ENCODE measurements at regions not wholly inside any gene's neighbourhood (a gene's known extent, or its start where the extent isn't known, plus 50 kb on each side); places are given as distances from the start of the nearest gene placed in this dataset.
"Not testable (repeated sequence)": the region's sequence is repeated elsewhere in the genome, so short reads cannot be mapped to it uniquely, and the experiment has no call there.

DNA sequence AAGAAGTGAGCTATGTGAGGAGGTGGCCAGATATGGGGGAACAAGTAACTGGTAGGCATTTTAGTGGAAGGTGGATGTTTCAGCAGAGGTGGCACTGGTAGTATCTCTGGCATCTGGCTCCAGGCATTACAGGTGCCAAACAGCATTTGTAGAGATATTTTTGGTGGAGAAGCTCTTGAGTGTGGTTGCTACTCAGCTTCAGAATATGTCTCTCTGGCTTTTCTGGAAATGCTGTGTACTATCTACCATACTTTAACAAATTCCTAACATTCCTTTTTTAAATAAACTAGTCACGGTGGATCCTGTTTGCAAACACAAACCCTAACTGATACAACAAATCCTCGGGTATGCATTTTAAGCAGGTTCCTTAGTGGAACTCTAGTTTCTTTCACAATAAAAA lies 128.0 kb downstream of the BARX2 start:
- no peak for DNase-seq (ENCODE audit: low read depth)

DNA sequence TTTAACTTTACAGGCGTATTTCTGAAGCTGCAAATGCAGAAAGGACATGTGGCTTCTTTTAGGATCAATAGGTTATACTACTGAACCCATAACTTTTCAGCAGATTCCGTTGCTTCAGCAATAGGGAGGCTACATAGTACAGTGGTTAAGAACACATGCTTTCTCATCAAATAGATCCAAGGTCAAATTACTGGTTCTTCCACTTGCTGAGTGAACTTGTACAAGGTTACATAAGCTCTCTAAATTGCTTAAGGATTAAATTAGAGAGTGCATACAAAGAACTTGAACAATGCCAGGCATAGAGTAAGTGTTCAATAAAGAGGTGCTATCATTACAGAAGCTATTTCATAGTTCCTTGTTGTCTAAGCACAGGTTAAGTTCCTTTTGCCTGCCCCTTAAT lies 129.6 kb downstream of the BARX2 start:
- DNase-seq (ENCODE audit: low read depth), result no peak

DNA sequence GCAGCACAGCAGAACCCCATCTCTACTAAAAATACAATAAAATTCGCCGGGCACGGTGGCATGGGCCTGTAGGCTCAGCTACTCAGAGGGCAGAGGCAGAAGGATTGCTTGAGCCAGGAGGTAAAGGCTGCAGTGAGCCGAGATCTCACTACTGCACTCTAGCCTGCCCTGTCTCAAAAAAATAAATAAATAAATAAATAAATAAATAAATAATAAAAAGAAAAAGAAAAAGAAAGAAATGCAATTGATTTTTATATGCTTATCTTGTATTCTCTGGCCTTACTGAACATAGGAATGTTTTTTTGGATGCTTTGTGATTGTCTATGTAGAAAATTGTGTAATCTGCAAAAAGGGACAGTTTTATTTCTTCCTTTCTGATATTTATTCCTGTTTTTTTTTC lies 132.5 kb downstream of the BARX2 start:
- no peak for DNase-seq (ENCODE audit: low read depth)

DNA sequence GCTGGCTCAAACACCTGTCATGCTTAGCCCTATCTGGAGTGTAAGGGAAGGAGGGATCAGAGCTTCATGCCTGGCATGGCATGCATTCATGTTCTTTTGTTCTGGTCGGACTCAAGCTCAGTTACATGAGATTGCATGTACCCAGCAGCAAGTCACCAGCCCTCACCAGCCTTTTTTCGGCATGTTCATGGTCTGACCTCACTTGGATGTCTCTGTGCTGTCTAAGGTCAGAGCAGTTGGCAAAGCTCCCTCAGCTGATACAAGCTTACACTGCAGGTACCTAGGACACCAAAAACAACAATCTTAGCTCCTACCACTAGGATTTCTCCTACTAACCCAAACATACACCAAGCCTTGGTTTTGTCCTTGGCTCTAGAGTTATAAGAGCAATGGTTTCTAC lies 152.6 kb downstream of the BARX2 start:
- DNase-seq (ENCODE audit: low read depth), result no peak

DNA sequence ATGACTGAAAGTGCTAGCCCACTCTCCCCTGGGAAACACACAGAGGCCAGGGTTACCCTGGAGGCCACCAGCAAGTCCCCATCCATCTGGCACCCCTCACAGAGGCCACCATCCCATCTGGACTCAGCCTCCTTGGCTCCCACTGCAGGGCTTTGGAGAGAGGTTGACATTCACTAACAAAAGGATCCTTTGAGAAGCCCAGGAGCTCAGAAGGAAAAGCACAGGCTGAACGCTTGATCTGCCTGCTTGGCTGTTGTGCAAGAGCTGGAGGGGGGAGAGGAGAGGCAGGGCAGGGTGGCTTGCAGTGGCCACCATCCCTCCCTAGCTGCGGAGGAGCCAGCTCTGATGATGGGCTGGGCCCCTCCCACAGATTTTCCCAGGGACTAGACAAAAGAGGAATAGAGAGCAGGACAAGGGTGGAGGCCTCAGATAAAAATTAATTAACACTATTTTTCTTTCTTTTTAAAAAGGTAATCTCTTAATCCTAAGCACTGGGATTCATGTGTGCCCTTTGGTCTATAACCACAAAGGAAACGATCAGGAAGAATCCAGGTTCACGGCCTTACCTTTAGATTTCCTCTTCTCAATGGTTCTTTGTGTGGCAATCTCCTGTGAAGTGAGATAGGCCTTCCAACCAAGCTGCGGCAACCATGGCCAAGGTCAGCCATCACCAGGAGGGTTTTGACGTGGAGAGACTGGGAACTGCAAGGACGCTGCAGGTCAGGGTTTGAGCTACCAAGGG lies 154.7 kb downstream of the BARX2 start:
- DNase-seq (ENCODE audit: low read depth), result no peak

DNA sequence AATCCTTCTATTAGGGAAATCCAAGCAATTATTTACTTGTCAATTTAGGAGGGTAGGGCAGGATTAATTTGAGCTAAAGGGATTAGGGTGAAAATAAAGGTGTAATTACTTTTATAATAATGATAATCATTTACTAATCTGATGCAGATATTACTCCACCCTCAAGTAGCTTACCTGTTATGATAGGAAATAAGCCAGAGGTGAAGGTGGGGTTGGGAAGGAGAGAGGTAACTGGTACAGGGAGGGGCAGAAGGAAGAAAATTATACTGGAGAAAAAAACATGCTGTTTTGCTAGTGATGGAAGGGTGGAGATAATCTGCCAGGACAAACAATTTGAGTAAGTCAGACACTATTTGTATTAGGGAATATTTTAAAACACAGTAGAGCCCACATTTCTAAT lies 157.7 kb downstream of the BARX2 start:
- no peak for DNase-seq (ENCODE audit: low read depth)

DNA sequence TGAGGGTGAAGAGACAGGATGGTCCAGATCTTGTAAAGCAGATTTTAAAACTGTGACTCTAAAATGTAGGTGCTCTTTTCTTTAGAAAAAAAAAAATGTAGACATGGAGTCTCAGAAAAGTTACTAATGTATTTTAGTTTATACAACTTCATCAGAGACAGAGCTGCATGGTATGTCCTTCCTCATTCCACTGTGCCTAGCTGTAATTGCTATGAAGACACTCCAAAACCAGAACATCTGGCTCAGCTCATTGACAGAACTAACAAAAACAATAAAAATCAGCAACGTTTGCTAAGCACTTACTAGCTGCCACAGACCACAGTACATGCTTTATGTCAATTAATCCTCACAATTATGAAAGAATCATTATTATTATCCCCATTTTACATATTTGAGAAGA lies 160.7 kb downstream of the BARX2 start:
- no peak for DNase-seq (ENCODE audit: low read depth)

DNA sequence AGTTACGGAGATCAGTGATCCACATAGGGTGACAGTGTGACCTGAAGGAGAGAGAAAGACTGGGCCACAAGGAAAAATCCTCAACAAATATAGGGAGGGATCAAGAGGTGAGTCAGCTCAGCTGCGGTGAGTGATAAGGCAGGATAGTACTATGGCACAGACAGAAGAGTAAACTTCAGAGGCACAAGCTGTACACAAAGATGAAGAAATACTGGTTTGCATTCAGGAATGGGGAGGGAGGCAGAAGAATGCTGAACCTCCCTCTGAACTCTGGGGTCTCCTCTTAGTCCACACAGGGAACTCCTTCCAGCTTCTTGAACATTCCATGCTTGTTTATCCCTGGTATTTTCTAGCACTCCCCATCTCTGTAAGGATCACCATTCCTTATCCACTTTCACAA lies 162.7 kb downstream of the BARX2 start:
- no peak for DNase-seq (ENCODE audit: low read depth)

DNA sequence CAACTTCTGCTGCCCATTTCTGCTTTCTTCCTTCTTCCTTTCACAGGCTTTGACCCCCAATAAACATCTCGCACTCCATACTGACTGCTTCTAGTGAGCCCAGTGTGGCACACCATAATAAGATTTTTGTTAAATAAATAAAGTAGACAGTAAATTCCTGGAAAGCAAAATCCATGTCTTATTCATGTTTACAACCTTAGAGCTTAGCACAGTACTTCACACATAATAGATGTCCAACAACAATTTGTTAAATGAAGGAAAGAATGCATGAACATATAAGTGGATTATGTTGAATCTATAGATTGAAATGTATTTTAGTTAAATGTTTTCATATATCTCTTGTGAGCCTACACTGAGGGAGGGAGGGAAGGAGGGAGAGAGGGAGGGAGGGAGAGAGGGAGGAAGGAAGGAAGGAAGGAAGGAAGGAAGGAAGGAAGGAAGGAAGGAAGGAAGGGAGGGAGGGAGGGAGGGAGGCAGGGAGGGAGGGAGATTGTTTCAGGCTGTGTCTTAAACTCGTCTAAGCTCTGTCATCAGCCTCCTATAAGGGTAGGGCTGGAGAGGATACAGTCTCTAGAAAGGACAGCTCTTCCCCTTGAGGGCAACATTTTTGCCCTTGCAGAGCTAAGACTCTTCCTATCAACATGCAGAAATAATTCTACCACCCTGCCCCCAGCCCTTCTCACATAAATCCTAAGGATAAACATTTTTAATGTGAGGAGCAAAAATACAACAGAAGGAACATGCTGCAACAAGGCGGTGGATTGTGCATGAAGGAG lies 168.1 kb downstream of the BARX2 start:
- DNase-seq (ENCODE audit: low read depth), result no peak

DNA sequence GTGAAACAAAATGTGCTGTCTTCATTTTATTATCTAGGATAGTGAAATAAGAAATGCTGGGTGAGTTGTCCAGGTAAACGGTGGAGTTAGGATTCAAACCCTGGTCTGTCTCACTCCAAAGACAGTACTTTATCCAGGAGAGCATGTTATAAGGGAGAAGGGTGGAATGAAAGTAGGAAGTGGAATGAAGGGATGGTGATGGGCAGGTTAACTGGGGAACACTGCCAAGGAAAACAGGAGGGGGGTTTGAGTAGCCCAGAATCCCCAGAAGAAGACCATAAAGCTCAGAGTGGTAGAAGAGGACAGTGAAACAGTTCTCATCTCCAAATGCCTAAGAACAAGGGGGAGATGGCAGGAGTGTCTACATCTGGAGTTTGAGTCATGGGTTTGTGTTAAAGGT lies 169.0 kb downstream of the BARX2 start:
- DNase-seq (ENCODE audit: low read depth), result no peak

DNA sequence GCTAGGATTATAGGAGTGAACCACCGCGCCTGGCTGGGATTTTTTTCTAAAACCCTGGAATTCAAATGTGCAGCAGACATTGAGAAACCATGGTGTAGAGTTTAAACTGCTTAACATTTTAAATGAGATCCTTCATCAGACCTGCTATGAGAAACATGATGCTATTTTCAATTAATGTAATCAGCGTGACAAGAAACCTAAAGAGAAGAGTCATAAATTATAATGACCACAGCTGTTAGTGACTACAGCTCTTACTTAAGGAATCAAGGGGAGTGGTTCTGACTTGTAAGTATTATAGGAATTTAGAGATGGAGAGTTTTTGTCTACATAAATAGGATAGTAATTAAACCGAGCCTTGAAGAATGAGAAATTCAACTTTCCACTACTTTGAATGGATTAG lies 170.6 kb downstream of the BARX2 start:
- DNase-seq (ENCODE audit: low read depth), result no peak

DNA sequence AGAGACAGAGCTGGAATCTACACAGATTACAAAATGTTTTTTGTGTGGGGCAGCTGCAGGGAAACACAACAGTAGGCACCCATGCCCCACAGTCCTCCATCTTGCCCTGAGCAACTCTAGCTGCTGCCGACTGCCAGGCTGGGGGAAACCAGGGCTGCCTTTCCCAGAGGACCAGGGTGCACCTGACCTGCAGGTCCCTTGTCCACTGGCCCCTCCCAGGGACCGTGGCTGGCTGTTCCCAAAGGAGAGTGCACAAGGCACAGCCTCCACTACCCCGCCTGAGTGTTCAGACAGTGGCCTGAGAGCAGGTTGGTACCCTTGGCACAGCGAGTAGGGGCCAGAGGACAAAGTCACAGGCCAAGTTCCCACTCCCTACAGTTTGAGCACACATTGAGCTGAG lies 181.8 kb downstream of the BARX2 start:
- DNase-seq (ENCODE audit: low read depth), result no peak

DNA sequence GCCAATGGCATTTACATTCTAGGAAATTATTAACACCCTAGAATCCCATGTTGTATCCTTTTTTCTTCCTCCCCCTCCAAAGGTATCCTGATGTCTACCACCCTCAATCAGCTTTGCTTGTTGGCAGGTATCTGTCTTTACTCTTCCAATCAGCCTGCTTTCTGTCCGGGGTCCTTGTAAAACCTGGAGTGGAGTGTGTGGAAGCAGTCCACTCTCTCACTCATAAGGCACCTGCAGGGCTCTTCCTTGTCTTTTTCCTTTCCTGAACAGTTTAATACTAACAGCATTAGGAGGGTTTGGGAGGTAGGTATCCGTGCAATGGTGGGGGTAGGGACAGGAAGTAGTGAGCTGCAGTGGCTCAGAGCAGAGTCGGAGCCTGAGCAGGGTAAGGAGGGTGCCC lies 193.4 kb downstream of the BARX2 start:
- no peak for DNase-seq (ENCODE audit: low read depth)

DNA sequence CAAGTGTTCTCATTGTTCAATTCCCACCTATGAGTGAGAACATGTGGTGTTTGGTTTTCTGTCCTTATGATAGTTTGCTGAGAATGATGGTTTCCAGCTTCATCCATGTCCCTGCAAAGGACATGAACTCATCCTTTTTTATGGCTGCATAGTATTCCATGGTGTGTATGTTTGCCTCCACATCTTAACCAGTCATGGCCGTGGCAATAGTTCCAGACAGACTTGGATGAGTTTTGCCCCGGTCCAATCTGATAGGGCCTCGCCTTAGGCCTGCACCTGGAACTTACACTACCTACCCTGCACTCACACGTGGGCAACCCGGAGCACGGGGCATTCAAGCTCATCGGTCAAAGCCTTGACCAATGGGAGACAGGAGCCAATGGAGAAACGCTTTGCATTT lies 197.0 kb downstream of the BARX2 start:
- DNase-seq (ENCODE audit: low read depth), result not testable (repeated sequence)

DNA sequence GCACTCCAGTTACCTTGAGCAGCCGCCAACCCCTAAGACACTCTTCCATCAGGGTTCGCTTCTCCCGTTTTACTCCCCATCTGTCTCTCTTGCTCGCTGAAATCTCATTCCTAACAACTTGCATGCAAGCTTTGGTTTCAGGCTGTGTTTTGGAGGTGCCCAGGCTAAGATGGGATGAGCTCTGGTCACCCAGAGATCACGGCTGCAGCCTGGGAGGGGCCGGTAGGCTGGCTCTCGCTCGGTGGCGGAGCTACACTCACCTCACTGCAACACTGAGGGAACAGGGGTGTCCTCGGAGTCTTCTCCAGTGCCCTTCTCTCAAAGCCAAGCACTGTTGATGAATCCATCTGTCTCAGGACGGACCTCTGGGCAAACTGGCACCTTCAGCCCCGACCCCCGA lies 197.5 kb downstream of the BARX2 start:
- no peak for DNase-seq (ENCODE audit: low read depth)

DNA sequence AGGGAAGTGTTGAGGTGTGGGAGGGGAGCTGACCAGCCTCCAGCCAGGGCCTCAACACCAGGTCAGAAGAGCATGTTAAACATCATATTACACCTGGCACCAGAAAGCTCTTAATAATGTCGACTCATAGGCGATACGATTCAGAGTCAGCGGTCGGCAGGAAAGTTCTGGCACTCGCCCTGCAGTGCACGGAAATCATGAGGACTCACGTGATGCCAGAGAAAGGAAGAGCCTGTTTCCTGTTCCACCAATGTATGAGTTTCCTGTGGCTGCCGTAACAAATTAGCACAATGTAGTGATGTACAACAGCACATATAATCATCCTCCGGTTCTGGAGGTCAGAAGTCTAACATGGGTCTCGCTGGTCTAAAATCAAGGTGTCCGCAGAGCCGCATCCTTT lies 198.8 kb downstream of the BARX2 start:
- no peak for DNase-seq (ENCODE audit: low read depth)

DNA sequence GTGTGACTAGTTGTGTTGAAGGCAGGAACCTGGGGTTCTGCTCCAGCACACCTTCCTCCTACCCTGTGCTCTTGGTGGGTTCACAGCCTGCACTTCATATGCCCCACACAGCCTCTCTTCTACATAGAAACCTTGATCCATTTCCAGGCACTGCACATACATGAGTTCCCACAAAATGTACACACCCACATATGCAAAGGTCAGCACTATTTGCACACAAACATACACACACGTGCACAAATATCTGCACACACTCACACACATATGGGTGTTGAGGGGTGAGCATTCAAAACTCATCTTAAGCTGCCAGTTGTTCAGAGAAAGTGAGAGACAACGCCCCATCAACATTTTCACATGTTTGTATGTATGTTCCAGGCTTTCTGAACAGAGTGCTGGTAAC lies 201.0 kb downstream of the BARX2 start:
- no peak for DNase-seq (ENCODE audit: low read depth)

DNA sequence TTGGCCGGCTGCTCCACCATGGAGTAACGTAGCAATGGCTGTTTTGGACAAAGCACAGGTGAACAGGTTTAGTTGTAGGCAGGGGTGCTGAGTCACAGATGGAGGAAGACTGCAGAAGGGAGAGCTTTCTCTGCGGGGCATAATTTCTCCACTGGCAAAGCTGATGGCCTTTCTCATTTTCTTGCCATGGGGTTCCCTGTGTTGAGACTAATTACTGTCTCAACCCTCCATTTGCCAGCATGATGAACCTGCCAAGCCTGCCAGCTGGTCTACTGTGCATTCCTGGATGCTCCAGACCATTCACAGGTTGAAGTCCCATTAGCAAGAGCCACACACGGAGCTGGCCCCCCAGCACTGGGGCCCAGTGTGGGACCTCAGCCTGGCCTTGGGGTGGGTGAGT lies 202.4 kb downstream of the BARX2 start:
- DNase-seq (ENCODE audit: low read depth), result no peak

DNA sequence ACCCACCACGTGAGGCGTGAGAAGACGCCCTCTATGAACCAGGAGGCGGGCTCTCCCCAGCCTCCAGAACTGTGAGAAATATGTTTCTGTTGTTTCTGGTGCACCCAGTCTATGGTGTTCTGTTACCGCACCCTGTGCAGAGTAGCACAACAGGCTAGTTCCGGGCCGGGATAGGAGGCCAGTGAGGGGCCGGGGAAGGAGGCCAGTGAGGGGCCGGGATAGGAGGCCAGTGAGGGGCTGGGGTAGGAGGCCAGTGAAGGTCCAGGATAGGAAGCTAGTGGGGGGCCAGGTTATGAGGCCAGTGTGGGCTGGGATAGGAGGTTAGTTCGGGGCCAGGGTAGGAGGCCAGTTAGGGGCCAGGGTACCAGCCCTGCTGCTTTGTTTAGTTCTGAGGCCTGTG lies 204.6 kb downstream of the BARX2 start:
- no peak for DNase-seq (ENCODE audit: low read depth)

DNA sequence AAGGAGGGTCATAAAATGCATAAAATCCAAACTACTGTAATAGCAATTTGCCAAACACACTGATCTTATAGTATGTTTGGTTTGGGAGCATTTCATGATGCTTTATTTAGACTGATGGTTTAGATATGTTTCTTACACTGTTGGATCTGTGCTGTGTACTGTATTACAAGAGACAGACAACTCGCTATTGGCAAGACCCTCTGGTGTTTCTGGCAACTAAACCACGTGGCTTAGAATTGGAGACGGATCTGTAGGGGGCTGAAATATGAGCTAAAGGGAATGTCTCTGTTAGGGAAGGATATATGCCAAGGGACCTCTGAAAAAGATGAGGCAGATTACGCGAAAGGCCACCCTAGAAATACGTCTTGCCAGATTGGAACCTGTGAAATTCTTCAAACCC lies 208.7 kb downstream of the BARX2 start:
- DNase-seq (ENCODE audit: low read depth), result no peak

DNA sequence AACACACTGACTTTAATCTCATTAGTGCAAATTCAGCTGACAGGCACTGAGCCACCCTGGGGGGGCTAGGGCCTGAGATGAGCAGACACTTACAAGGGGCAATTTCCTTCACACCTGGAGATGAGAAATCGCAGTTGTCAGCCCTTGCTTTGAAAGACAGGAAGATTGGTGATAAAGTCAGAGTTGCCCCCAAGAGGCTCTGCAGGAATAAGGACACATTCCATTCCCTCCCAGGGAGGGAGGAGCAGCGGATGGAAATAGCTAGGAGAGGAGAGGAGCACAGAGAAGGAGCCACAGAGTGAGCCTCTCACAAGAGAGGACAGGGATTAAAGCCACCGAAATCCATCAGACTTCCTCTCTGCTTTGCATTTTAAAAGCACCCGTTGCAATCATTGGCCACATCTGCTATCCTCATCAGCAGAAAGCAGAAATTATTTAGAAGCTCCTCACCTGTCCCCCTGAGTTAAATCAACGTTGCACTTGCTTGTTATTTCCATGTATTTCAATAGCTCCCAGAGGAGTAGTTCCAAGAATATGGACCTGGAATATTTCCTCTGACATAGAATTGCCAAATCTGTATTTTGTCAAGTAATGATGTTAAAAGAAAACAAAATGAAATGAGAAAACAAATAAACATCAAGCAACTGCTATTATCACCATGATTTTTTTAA lies 213.7 kb downstream of the BARX2 start:
- no peak for DNase-seq (ENCODE audit: low read depth)

DNA sequence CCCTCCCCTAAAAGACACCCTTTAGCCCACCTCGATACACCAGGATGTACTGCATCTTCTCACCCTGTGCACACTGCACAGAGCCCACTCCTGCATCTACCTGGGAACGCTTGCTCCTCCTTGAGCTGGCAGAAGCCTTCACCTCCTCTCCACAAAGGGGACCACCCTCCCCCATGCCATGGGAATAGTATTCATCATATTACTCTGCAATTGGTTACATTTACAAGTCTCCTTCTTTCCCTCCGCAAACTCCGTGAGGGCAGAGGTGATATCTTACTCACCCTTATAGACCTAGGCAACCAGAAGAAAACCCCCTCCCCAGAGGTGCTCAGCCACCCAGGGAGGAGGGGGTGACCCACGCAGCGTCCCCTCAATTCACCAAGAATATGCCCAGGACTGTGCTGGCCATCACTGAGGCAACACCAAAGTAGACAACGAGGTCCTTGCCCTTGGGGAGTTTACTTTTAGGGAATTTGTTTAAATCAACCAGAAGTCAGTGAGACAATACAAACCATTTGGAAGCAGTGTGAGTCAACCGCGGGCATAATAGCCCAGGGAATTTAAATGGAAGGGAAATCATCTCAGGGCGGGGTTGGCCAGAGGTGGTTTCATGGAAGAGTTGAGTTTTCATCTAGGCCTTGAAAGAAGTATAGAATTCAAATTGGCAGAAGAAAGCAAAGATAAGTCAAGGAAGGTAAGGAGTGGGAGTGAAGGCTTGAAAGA lies 214.5 kb downstream of the BARX2 start:
- no peak for DNase-seq (ENCODE audit: low read depth)

Measured in RPMI7951 (cell line).